GM23338 (cell line): ENCODE measurements at regions not wholly inside any gene's neighbourhood (a gene's known extent, or its start where the extent isn't known, plus 50 kb on each side); places are given as distances from the start of the nearest gene placed in this dataset.

Experiments
- CREB1 ChIP-seq: fragments of 250-450 bp; sonication (Bioruptor Pico); IDR thresholded peaks from 2 replicates; pipeline ENCODE4 v1.5.0; 2020; ENCODE audit warnings: low read depth, mild to moderate bottlenecking, moderate library complexity
- EZH2 ChIP-seq: fragments of 200-600 bp; sonication (generic); IDR thresholded peaks from one replicate; pipeline ENCODE4 v1.8.0; 2017; ENCODE audit warnings: antibody characterized with exemption, mild to moderate bottlenecking, low read depth; ENCODE audit not compliant: unreplicated experiment
- ZNF462 ChIP-seq: fragments of 250-450 bp; sonication (Bioruptor Pico); IDR thresholded peaks from 2 replicates; pipeline ENCODE4 v1.5.0; 2020; ENCODE audit warnings: mild to moderate bottlenecking, moderate library complexity
- TF ChIP-seq, protein P1 (sequence below), 2 experiments: fragments of 200-600 bp in 1 of 2; sonication (generic) in 1 of 2; conservative IDR thresholded peaks; 2 replicates each; pipeline versions ENCODE4 v1.5.1 to v1.6.1; 2016 to 2017; ENCODE audit warnings: antibody characterized with exemption in 2 of 2, low read depth in 2 of 2, mild to moderate bottlenecking in 2 of 2, moderate library complexity in 1 of 2

DNA sequence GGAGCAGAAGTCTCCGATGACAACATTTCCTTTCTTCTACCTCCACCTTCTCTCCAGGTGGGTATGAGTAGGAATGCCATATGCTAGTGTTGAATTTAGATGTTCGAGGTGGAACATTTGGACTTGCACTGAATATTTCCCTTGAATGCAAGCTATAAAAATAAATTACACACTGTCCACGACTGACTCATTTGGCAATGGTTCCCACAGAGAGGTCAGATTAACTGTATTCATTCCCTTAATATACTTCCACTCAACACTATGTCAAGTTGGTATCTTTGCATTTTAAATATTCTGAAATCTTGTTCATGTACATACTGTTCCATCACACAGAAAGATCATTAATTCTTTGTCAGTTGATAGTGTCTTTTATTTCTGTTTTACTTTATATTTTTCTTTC lies 222.6 kb upstream of the PIK3R1 start:
- TF ChIP-seq ZNF462 (CRISPR knock-in tag) = no peak
- TF ChIP-seq, protein P1, sequence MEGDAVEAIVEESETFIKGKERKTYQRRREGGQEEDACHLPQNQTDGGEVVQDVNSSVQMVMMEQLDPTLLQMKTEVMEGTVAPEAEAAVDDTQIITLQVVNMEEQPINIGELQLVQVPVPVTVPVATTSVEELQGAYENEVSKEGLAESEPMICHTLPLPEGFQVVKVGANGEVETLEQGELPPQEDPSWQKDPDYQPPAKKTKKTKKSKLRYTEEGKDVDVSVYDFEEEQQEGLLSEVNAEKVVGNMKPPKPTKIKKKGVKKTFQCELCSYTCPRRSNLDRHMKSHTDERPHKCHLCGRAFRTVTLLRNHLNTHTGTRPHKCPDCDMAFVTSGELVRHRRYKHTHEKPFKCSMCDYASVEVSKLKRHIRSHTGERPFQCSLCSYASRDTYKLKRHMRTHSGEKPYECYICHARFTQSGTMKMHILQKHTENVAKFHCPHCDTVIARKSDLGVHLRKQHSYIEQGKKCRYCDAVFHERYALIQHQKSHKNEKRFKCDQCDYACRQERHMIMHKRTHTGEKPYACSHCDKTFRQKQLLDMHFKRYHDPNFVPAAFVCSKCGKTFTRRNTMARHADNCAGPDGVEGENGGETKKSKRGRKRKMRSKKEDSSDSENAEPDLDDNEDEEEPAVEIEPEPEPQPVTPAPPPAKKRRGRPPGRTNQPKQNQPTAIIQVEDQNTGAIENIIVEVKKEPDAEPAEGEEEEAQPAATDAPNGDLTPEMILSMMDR (conservative IDR thresholded peaks at IDR 0.05; ENCODE audit: low read depth in 2 of 2) = no peak
- no peak for TF ChIP-seq EZH2
- no peak for TF ChIP-seq CREB1 (CRISPR knock-in tag)
